GM13977 (cell line): ENCODE measurements at regions not wholly inside any gene's neighbourhood (a gene's known extent, or its start where the extent isn't known, plus 50 kb on each side); places are given as distances from the start of the nearest gene placed in this dataset.
"Not testable (repeated sequence)": the region's sequence is repeated elsewhere in the genome, so short reads cannot be mapped to it uniquely, and the experiment has no call there.

Experiments
- DNase-seq: peaks from one replicate; pipeline ENCODE4 v3.0.0; 2012; ENCODE audit warnings: low spot score
- CTCF ChIP-seq: IDR thresholded peaks from 2 replicates; pipeline ENCODE4 v1.5.1; 2012; ENCODE audit warnings: mild to moderate bottlenecking, control low read depth; ENCODE audit not compliant: insufficient read depth; ENCODE audit errors: extremely low read depth, missing control alignments
- in situ Hi-C: fragments of 300-500 bp; cut with MboI; formaldehyde crosslinking; loops from one replicate; pipeline ENCODE4 v1.12.0; 2022; ENCODE audit warnings: low sequenced_read_pairs, low pct_unique_long_range_greater_than_20kb, mixed read lengths, inconsistent platforms; ENCODE audit not compliant: unreplicated experiment

DNA sequence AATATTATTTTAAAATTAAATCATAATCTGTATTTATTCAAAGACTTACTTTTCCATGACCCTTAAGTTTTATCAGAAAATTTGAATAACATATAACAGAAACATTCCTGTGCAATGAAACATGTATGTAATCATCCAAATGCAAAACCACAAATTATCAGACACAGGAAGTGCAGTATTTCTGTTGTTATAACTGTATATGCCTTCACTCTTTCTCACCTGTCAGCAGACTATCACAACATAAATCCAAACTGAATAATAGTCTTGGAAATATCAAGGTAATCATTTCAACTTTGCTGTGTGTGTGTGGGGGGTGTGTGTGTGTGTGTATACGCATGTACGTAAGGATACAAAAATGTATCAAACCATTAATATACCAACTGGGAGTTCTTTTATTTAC is 285.9 kb downstream of the SLC7A11 start:
- in situ Hi-C loops, result no loop called here
- TF ChIP-seq CTCF, result no peak
- DNase-seq, result no peak

DNA sequence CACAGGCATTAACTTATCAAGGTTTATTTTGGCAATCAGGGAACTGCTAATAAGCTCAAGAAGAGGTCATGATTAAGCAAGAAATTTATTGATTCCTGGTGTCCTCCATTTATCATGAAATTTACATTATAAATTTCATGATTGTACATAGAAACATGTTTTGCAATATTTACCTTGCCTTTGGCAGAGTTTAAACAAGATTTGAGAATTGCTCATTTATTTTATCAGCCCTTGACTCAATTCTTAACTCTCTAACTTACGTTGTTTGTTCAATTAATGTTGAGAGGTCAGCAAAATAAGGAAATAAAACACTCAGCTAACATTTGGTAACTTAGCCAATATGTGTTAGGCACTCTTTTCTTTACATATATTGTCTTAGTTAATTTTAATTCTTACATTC is 286.6 kb downstream of the SLC7A11 start:
- no peak for DNase-seq
- in situ Hi-C loops, result no loop called here
- TF ChIP-seq CTCF, result no peak

- in situ Hi-C loops, result no loop called here
- no peak for DNase-seq
- TF ChIP-seq CTCF, result no peak
Observed at GRCh38 chr4:137952116-137952515, 290.0 kb downstream of the SLC7A11 start.

DNA sequence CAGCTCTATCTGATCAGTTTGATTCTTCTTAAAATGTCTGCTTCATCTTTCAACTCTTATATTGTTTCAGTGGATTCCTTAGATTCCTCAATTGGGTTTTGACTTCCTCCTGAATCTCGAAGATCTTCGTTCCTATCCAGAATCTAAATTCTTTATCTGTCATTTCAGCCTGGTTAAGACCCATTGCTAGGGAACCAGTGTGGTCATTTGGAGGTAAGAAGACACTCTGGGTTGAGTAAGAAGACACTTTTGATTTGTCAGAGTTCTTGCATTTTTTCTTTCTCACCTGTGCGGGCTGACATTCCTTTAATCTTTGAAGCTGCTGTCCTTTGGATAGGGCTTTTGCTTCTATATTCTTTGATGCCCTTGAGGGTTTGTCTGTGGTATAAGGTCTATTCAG is 291.9 kb downstream of the SLC7A11 start:
- no peak for TF ChIP-seq CTCF
- DNase-seq, result no peak
- in situ Hi-C loops, result no loop called here

GRCh38 chr4:137949746-137950145 is 292.4 kb downstream of the SLC7A11 start:
- in situ Hi-C loops, result no loop called here
- no peak for TF ChIP-seq CTCF
- no peak for DNase-seq

GRCh38 chr4:137946453-137947174 is 295.5 kb downstream of the SLC7A11 start:
- no peak for DNase-seq
- TF ChIP-seq CTCF, result no peak
- in situ Hi-C loops, result no loop called here

DNA sequence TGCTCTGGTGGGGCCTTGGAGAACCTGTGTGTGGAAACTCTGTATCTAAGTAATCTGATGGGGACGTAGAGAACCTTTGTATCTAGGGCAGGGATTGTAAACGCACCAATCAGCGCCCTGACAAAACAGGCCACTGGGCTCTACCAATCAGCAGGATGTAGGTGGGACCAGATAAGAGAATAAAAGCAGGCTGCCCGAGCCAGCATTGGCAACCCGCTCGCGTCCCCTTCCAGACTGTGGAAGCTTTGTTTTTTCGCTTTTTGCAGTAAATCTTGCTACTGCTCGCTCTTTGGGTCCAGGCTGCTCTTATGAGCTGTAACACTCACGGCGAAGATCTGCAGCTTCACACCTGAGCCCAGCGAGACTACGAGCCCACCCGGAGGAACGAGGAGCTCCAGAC is 299.3 kb downstream of the SLC7A11 start:
- not testable (repeated sequence) for DNase-seq

DNA sequence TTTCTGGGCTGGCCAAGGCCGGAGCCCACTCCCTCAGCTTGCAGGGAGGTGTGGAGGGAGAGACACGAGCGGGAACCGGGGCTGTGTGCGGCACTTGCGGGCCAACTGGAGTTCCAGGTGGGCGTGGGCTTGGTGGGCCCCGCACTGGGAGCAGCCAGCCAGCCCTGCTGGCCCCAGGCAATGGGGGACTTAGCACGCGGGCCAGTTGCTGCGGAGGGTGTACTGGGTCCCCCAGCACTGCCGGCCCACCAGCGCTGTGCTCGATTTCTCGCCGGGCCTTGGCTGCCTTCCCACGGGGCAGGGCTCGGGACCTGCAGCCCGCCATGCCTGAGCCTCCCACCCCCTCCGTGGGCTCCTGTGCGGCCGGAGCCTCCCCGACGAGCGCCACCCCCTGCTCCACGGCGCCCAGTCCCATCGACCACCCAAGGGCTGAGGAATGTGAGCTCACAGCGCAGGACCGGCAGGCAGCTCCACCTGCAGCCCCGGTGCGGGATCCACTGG is 300.1 kb downstream of the SLC7A11 start:
- DNase-seq, in situ Hi-C loops: not testable (repeated sequence)

More for the DNA sequence above, 299.3 kb downstream of the SLC7A11 start:
- in situ Hi-C loops, result not testable (repeated sequence)
